ENCODE measurements at regions not wholly inside any gene's neighbourhood (a gene's known extent, or its start where the extent isn't known, plus 50 kb on each side); places are given as distances from the start of the nearest gene placed in this dataset.
"Not testable (repeated sequence)": the region's sequence is repeated elsewhere in the genome, so short reads cannot be mapped to it uniquely, and the experiment has no call there.

DNA sequence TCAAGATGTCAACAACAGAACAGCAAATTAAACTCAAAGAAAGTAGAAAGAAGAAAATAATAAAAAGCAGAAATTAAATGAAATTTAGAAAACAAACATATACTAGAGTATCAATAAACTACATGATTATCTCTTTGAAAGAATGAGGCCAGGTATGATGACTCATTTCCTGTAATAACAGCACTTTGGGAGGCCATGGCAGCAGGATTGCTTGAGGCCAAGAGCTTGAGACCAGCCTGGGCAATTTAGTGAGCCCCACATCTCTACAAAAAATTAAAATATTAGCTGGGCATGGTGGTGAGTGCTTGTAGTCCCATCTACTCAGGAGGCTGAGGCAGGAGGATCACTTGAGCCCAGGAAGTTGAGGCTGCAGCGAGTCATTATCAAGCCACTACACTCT is 232.5 kb downstream of the RAB11FIP4 start:
- no peak for DNase-seq (ENCODE audit: low read depth in 2 of 2)

DNA sequence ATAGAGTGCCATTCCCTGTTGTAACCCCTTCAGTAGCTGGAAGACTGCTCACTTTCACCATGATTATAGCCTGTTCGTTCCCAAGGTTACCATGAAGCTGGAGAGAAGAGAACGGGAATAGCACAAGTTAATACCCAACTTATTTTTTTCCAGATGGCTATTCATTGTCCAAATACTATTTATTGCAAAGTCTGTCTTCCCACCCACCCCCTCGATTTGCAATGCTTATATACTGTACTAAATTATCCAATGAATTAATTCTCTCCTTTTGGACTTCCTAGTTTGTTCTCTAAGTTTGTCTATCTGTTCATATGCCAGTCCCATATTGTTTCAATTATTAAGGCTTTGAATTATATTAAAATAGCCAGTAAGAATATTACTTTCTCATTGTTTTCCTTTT is 231.0 kb downstream of the RAB11FIP4 start:
- no peak for DNase-seq (ENCODE audit: low read depth in 2 of 2)

DNA sequence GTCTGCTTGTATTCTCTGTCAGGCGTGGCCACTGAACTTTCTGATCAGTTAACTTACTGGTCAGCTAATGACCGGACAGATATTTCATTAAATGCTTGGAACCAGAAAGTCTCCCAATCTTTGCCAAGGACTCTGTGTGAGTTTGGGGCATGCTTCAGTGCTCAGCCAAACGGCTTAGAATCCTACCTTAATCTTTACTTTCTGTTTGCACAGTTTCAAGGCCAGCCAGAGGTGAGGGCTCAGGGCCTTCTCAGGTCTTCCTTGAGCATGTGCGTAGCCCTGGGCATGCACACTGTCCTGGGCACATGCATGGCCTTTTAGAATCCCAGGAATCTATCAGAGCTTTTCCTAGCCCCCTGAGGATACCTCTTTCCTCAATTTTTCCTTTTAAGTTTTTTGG is 230.1 kb downstream of the RAB11FIP4 start:
- no peak for DNase-seq (ENCODE audit: low read depth in 2 of 2)

DNA sequence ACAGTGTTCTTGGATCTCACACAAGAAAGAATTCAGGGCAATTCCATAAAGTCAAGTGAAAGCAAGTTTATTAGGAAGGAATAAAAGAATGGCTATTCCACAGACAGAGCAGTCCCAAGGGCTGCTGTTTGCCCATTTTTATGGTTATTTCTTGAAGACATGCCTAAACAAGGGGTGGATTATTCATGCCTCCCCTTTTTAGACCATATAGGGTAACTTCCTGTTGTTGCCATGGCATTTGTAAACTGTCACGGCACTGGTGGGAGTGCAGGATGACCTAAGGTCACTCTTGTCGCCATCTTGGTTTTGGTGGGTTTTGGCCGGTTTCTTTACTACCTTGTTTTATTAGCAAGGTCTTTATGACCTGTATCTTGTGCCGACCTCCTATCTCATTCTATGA is 219.6 kb downstream of the RAB11FIP4 start:
- DNase-seq (ENCODE audit: low read depth in 2 of 2): not testable (repeated sequence)

DNA sequence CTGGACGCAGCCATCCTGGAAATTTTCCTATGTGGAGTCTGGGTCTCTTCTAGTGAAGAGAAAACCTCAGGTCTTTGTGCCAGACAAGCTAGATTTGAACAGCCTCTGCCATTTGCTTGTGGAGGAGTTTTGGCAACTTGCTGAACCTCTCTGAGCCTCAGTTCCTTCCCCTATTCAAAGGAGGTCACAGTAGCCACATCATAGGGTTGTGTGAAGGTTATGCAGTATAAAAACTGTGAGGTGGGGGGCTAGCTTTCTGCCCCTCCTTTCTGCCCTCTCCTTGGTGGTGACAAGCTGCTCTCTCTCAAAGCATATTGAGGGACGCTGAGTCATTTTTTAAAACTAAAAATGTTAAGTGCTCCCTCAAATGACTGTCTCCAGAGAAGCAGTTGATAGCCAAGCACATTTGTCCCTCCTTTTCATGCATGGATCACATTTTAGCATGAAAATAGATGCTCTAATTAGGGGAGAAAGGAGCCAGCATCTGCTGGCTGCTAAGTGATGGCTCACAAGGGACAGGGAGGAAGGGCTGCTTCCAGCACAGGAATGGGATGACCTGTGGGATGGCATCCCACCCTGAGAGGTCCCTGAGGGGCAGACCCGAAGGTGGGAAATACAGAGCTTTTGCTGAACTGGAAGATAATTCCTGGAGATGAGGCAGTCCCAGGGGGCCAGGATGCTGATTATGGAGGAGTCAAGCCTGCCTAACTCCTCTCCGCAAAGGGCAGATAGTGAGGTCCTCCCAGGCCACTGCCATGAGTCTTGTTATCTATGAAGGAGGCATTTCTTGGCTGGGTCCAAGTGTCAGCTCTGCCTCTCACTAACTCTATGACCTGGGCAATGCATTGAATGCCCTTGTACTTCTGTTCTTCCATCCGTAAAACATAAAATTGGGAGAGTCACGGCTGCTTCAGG is 218.8 kb downstream of the RAB11FIP4 start:
- DNase-seq (ENCODE audit: low read depth in 2 of 2): no peak

DNA sequence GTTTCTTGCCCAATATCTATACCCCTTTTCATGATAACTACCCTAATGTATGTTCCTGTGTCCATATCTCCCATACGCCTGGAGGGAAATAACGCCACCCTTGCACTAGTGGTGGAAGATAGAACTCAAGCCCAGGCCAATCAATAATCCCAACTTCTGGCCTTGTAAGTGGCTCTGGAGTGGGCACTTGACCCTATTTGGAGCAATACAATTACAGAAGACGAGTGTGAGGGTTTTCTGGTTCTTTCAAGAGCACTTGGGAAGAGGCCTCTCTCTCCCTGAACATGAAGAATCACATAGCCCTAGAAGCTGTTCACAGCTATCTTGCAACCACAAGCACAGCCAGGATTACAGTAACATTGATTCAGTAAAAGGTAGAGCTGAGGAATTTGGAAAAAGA is 217.9 kb downstream of the RAB11FIP4 start:
- DNase-seq (ENCODE audit: low read depth in 2 of 2): no peak

DNA sequence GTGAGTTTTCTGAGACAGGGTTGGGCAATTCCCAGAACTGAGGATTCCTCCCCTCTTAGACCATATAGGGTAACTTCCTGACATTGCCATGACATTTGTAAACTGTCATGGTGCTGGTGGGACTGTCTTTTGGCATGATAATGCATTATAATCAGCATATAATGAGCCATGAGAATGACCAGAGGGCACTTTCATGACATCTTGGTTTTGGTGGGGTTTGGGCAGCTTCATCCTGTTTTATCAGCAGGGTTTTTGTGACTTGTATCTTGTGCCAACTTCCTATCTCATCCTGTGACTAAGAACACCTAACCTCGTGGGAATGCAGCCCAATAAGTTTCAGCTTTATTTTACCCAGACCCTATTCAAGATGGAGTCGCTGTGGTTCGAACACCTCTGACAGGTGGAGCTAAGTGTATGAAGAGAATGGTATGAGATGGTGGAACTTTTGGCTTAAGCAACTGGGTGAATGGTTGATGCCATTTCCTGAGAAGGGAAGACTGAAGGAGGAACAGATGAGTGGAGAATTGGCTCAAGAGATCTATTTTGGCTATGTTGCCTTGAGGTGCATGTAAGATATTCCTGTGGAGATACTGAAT is 217.3 kb downstream of the RAB11FIP4 start:
- no peak for DNase-seq (ENCODE audit: low read depth in 2 of 2)

DNA sequence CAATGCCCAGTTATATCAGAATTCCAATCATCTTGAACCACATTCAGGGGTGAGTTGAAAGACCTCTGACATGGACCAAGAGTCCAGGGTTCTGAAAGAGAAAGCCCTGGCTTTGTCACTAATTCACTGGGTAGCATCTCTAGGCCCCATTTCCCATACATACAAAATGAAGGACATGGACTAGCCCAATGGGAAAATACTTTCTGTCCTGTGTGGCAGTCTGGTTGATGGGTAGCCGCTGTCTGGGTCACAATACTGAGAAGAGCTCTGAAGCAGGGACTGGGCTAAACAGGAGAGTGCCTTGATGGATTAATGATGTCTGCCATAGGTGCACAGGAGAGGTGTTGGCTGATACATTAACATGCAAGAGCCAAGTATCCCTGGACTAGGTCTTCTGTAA is 214.3 kb downstream of the RAB11FIP4 start:
- DNase-seq (ENCODE audit: low read depth in 2 of 2): no peak

DNA sequence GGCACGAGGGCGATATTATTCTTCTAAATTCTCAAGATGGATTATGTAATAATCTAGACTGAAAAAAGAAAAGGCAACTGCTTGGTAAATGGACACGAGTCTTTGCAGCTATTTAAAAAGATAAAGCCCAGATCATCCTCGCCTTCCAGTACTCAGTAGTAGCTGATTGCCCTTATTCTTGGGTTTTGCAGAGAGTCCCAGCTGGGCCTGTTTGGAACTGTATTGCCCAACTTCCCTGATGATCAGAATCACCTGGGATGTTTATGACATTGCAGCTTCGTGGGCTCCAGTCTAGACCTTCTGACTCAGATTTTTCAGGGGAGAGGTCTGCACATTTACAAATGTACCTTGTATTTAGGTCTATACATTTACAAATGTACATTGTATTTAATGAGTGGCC is 213.5 kb downstream of the RAB11FIP4 start:
- no peak for DNase-seq (ENCODE audit: low read depth in 2 of 2)

DNA sequence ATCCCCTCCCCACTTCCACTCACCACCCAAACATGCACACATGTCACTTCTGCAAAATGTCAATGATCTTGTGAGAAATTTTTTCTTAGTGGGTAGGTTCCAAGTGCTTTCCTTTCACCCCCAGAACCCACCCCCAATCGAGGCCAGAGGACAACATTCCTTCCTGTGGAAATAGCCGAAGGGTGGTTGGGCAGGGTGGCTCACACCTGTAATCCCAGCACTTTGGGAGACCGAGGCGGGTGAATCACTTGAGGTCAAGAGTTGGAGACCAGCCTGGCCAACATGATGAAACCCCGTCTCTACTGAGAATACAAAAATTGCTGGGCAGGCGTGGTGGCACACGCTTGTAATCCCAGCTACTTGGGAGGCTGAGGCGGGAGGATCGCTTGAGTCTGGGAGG is 208.7 kb downstream of the RAB11FIP4 start:
- not testable (repeated sequence) for DNase-seq (ENCODE audit: low read depth in 2 of 2)

DNA sequence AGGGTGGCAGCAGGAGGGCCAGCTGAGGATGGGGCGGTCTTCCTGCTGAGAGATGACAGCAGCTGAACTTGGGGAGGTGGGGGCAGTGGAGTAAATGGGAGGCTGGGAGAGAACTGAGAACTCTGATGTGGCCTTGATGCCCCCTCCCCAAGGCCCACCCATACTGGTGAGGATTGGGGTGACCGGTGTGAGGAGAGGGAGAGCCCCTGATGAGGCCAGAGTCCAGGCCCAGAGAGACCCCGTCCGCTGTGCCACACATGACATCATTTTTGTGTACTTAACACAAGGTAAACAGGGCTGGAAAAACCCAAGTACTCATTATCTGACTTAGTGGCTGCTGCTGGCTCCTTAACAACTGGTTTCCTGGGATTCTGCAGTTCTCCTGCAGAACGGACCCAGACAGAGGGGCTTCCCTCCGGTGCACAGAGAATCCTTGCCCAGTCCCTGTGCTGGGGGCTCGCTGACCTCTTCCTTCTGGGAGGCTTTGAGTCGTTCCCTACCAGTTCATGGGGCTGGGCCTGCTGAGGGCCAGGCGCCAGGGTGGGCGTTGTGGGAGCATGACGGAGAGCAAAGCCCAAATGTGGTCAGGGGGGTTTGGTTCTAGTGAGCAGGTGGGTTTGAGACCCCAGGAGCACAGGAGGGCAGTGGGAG is 207.6 kb downstream of the RAB11FIP4 start:
- DNase-seq (ENCODE audit: low read depth in 2 of 2): no peak

DNA sequence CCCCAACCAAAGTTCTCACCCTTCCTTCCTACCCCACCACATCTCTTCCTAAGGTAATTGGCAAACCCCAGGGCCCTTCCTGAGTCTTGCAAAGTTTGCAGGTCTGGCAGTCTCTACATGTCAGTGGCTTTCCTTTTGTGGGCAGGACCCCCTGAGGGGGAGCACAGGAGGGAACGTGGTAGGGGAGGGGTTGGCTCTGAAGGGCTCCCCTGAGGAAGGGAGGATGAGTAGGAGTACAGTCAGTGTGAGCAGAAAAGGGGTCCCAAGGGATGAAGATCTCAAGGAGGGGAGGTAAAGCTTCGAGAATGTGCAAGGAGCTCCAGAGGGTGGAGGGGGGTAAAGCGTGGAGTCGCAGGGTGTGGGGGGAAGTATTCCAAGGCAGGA is 206.9 kb downstream of the RAB11FIP4 start:
- DNase-seq (ENCODE audit: low read depth in 2 of 2): no peak

DNA sequence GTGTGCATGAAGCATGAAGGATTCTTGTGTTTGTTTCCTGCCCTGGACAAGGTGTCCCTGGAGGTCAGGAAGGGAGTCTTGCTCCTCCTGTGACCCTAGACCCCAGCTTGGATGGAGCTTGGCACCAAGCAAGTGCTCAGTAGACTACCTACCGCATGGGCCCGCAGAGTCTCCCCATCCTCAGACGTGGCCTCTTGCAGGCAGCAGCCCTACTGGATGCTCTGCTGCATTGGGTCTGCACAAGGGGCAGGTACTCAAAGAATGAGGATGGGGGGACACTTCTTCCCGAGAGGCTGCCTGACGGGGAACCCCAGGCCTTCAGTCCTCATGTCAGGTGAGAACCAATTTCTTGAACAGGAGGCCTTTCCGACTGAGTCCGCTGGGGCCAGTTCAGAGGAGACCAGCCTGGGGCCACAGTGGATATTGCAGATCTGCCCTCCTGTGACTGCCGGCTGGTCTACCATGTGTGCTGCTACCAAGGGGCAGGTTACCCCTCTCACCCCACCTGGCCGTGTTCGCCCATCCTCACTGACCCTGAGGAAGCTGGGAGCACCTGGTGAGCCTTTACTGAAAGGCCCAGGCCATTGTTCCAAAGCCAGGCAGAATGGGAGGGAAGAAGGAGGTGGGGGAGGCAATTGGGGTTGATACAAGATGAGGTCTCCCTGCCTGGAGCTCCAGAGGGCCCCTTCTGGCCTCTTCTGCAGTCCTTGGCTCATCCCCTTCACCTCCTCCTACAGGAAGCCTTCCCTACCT is 206.3 kb downstream of the RAB11FIP4 start:
- no peak for DNase-seq (ENCODE audit: low read depth in 2 of 2)

DNA sequence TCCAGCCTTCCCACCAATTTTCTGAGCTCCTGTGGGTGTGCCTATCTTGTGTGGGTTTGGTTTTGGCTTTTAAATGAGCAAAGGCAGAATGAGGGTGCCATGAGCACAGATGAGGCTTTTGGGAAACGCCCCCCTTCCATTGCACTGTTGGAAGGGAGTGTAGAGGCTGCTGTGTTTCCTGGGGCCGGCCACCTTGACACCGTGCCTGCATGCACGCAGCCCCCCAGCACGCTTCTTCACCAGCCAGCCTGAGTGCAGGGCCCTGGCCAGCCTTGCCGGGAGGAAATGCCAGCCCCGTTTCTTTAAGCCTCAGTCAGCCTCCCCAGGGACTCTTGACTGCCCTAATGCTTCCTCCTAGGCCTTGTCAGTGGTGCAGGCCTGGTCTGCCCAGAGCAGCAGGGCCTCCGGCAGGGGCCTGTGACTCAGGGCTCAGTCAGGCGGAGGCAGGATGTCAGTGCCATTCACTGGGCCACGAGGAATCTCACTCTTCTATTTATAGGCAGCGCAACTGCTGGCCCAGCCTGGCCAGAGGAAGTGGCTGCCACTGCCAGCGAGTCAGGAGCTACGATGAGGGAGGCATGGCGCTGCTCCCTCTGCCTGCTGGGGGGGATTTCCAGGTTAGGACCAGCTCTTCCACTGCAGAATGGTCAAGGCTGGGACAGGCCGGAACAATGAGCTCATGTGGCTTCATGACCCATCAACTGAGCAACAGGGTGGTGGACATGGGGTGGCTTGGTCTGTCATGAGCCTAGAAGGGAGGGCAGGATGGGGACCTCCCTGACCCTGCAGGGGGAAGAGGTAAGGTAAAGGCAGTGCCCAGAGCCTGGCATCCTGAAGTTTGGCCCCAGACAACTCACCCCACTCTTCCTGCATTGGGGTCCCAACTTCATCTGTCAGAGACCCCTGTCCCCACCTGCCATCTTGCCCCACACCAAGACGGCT is 205.2 kb downstream of the RAB11FIP4 start:
- DNase-seq (ENCODE audit: low read depth in 2 of 2): peak; percentile 84 to 89

DNA sequence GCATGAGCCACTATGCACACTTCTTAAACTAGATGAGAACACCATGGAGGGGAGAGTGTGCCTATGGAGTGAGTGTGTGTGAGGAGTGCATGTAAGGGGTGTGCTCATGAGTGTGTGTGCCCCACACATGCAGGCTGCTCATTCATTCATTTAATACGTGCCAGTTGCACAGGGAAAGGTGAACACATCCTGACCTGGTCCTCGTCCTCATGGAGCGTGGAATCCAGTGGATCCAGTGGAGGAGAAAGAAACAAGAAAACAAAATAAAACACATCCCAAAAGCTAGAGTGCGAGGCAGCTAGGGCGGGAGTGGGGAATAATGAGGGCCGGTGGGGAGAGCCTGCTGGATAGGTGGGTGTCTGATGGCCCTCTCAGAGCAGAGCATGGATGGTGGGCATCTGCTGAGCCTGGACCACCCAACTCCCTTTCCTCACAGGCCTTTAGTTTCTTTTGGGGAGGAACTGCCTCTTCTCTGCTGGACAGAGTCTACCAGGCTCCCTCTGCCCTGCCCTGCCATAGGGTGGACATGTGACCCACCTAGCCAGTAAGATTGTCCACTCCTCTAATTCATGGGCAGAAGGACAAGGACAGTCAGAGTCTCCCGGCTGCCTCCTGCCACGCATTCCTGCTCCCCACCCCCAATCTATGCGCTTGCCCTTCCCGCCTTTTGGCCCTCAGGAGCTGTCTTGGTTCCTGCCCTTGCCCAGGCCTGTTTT is 204.3 kb downstream of the RAB11FIP4 start:
- no peak for DNase-seq (ENCODE audit: low read depth in 2 of 2)

DNA sequence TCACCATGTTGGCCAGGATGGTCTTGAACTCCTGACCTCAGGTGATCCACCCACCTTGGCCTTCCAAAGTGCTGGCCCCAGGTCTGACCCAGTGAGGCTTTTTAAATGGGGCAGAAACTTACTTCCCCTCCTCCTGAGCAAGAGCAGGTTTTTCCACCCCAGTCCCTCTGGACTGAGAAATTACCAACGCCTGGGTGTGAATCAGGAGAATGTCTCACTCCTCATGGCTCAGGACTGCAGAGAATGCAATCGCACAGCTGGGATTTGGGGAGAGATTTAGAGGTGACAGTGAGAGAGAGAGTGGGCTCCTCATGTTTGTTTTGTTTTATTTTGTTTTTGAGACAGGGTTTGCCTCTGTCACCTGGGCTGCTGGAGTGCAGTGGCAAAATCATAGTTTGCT is 203.6 kb downstream of the RAB11FIP4 start:
- no peak for DNase-seq (ENCODE audit: low read depth in 2 of 2)

DNA sequence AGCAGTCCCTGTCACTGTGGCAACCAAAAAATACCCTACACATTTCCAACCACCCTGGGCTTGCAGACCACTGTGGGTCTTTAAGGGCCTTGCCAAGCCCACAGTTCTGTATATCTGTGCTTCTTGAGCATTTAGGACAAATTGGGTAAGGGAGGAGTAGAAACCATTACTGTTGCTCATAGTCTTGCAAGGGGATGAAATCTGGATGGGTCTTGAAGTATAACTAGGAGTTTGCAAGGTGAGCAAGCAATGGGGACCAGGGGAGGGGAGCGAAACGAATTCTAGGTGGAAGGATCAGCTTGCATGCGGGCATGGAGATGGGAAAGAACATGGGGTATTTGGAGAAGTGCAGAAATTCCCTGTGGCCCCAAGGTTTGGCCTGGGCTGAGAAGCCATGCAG is 202.9 kb downstream of the RAB11FIP4 start:
- no peak for DNase-seq (ENCODE audit: low read depth in 2 of 2)

DNA sequence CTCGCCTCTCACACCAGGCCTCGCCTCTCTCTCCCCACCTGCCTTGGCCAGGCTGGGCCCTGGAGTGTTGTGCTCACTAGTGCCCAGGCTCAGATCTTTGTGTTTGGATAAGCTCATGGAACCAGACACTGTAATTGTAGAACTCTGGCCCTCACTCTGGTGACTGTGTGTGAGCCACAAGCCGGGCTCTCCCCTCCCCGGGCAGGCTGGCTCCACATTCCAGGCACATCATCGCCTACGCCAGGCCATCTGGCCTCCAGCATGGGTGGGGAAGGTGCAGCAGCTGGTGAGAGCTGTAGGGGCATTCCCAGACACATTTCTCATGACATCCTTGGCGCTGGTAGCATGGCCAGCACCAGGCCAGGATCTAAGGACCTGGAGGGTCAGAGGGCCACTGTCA is 202.3 kb downstream of the RAB11FIP4 start:
- no peak for DNase-seq (ENCODE audit: low read depth in 2 of 2)

DNA sequence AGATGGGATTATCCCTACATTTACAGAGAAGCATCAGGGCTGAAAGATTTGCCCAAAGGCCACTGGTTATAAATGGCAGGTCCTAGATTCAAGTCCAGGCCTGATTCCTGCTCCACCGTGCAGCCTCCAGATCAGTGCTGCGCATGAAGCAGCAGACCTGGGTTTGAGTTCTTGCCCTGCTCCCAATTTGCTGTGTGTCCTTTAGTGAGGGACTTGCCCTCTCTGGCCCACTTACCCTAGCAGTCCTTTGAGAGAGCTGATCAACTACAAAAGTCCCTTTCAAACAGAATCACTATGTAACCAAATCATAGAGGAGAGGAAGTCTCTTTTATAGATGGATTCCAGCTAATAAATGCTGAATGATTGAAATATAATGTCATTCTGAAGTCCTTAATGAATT is 200.4 kb downstream of the RAB11FIP4 start:
- DNase-seq (ENCODE audit: low read depth in 2 of 2): no peak

DNA sequence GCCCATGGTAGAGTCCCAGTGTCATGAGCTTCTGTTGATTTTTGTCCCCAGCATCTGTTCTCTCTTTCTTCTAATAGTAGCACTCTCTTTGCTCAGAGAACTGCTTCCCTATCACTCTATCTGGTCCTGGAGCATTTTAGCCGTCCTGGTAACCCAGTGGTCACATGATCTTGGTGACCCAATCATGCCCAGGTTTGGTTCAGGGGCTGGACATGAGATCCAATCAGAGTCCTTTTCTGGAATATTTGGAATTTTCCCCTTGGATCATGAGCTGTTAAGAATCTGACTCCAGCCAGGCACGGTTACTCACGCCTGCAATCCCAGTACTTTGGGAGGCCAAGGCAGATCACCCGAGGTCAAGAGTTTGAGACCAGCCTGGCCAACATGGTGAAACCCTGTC is 197.0 kb downstream of the RAB11FIP4 start:
- DNase-seq (ENCODE audit: low read depth in 2 of 2): no peak

Data from fibroblast of skin of left biceps (primary cell).